Omental fat pad (tissue), 3 donors: ENCODE measurements at regions not wholly inside any gene's neighbourhood (a gene's known extent, or its start where the extent isn't known, plus 50 kb on each side); places are given as distances from the start of the nearest gene placed in this dataset.

ENCODE experiments used
- ATAC-seq: fragments of 150-250 bp; one replicate; pipeline ENCODE4 v1.9.1; 2016; ENCODE audit warnings: mild to moderate bottlenecking, moderate library complexity; ENCODE audit not compliant: low FRiP score
- DNase-seq: peaks from one replicate; pipeline ENCODE4 v3.0.0-alpha.2; 2019; ENCODE audit warnings: low spot score
- CTCF ChIP-seq, 3 donors: fragments of 450-650 bp; IDR thresholded peaks; one replicate each; pipeline ENCODE4 v1.5.1; 2016 to 2017; ENCODE audit warnings: antibody characterized with exemption in 3 of 3, mild to moderate bottlenecking in 3 of 3, moderate library complexity in 2 of 3

- DNase-seq: no peak
- no peak for ATAC-seq
- no peak for TF ChIP-seq CTCF (IDR thresholded peaks at IDR 0.05)
These were observed 58.8 kb downstream of the PPP4R3C start for GRCh38 chrX:27404366-27404765.

- no peak for TF ChIP-seq CTCF (IDR thresholded peaks at IDR 0.05)
These were observed 64.0 kb downstream of the PPP4R3C start for GRCh38 chrX:27399146-27399456.

GRCh38 chrX:27391623-27392022 is 71.5 kb downstream of the PPP4R3C start:
- TF ChIP-seq CTCF (IDR thresholded peaks at IDR 0.05): no peak
- DNase-seq (no peak), ATAC-seq (no peak)

More at GRCh38 chrX:27399146-27399456, 64.0 kb downstream of the PPP4R3C start:
- DNase-seq: no peak
- no peak for ATAC-seq

GRCh38 chrX:27381419-27381818 is 81.7 kb downstream of the PPP4R3C start:
- DNase-seq (no peak), ATAC-seq (no peak)

GRCh38 chrX:27380163-27380845 is 82.8 kb downstream of the PPP4R3C start:
- no peak for DNase-seq
- no peak for ATAC-seq
- TF ChIP-seq CTCF (IDR thresholded peaks at IDR 0.05): no peak

More at GRCh38 chrX:27381419-27381818, 81.7 kb downstream of the PPP4R3C start:
- TF ChIP-seq CTCF (IDR thresholded peaks at IDR 0.05): no peak

GRCh38 chrX:27354021-27354420 is 109.1 kb downstream of the PPP4R3C start:
- no peak for ATAC-seq
- TF ChIP-seq CTCF (IDR thresholded peaks at IDR 0.05): no peak
- DNase-seq: no peak

- no peak for TF ChIP-seq CTCF (IDR thresholded peaks at IDR 0.05)
- DNase-seq (no peak), ATAC-seq (no peak)
These were observed 112.7 kb downstream of the PPP4R3C start for GRCh38 chrX:27350476-27350875.
